Peyer's patch (tissue), 4 donors: ENCODE measurements at regions not wholly inside any gene's neighbourhood (a gene's known extent, or its start where the extent isn't known, plus 50 kb on each side); places are given as distances from the start of the nearest gene placed in this dataset.

Experiments
- POLR2A ChIP-seq, 2 donors: fragments of 450-650 bp; IDR thresholded peaks; one replicate each; pipeline ENCODE4 v1.5.1; 2017; ENCODE audit warnings: antibody characterized with exemption in 2 of 2, mild to moderate bottlenecking in 2 of 2, moderate library complexity in 2 of 2
- TF ChIP-seq, protein P1 (sequence below), 6 experiments: fragments of 450-650 bp in 4 of 6; fragments of 200-600 bp in 2 of 6; sonication (generic) in 1 of 6; IDR thresholded peaks; one replicate each; pipeline ENCODE4 v1.5.1; 2017 to 2019; ENCODE audit warnings: antibody characterized with exemption in 6 of 6, mild to moderate bottlenecking in 3 of 6, moderate library complexity in 1 of 6

DNA sequence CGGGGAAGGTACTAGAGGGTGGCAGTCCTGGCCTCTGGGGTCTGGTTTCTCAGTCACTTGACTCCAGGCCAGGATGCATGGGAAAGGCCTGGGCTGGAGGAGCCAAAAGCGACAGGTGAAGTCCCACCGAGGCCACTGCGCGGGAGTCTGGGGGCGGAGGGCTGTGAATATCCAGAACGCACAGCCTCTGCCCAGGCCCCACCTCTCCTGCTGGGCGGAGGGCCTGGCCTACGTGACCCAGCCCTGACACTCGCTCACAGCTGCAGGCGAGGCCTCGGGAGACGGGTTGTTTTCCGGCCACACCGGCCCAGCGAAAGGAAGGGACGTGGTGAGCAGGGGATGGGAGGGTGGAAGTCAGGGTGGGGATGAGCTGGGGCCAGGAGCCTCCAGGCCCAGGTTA is 91.2 kb downstream of the RFLNA start:
- TF ChIP-seq, protein P1, sequence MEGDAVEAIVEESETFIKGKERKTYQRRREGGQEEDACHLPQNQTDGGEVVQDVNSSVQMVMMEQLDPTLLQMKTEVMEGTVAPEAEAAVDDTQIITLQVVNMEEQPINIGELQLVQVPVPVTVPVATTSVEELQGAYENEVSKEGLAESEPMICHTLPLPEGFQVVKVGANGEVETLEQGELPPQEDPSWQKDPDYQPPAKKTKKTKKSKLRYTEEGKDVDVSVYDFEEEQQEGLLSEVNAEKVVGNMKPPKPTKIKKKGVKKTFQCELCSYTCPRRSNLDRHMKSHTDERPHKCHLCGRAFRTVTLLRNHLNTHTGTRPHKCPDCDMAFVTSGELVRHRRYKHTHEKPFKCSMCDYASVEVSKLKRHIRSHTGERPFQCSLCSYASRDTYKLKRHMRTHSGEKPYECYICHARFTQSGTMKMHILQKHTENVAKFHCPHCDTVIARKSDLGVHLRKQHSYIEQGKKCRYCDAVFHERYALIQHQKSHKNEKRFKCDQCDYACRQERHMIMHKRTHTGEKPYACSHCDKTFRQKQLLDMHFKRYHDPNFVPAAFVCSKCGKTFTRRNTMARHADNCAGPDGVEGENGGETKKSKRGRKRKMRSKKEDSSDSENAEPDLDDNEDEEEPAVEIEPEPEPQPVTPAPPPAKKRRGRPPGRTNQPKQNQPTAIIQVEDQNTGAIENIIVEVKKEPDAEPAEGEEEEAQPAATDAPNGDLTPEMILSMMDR (IDR thresholded peaks at IDR 0.05) = no peak
- TF ChIP-seq POLR2A (IDR thresholded peaks at IDR 0.05) = no peak
